Endothelial cell of umbilical vein (primary cell): ENCODE measurements at regions not wholly inside any gene's neighbourhood (a gene's known extent, or its start where the extent isn't known, plus 50 kb on each side); places are given as distances from the start of the nearest gene placed in this dataset.
"Not testable (repeated sequence)": the region's sequence is repeated elsewhere in the genome, so short reads cannot be mapped to it uniquely, and the experiment has no call there.

Experiments used
- CTCF ChIP-seq, 2 donors: IDR thresholded peaks; 1 replicate in 1 of 2; 2 replicates in 1 of 2; pipeline ENCODE4 v1.5.1; 2011; ENCODE audit warnings: low read length in 2 of 2, mild to moderate bottlenecking in 2 of 2, moderate library complexity in 2 of 2, control low read depth in 1 of 2, inconsistent platforms in 1 of 2, low read depth in 1 of 2; ENCODE audit not compliant: insufficient read depth in 1 of 2; ENCODE audit errors: extremely low read depth in 1 of 2
- EZH2 ChIP-seq: IDR thresholded peaks from 2 replicates; pipeline ENCODE4 v1.6.1; 2012; ENCODE audit warnings: borderline replicate concordance, low read depth, mild to moderate bottlenecking, moderate library complexity, low read length, inconsistent platforms; ENCODE audit not compliant: severe bottlenecking
- FOS ChIP-seq: IDR thresholded peaks from 2 replicates; pipeline ENCODE4 v1.6.1; 2011; ENCODE audit warnings: mild to moderate bottlenecking, low read length, moderate library complexity, borderline replicate concordance; ENCODE audit not compliant: insufficient read depth
- MYC ChIP-seq: IDR thresholded peaks from one replicate; pipeline ENCODE4 v1.6.1; 2011; ENCODE audit warnings: mild to moderate bottlenecking, low read depth, low read length
- POLR2A ChIP-seq: IDR thresholded peaks from 2 replicates; pipeline ENCODE4 v1.6.1; 2012; ENCODE audit warnings: low read depth, mild to moderate bottlenecking, control low read depth, low read length
- POLR2AphosphoS5 ChIP-seq: IDR thresholded peaks from 2 replicates; pipeline ENCODE4 v1.6.1; 2012; ENCODE audit warnings: low read depth, mild to moderate bottlenecking, control low read depth, low read length, moderate library complexity; ENCODE audit not compliant: insufficient read depth

GRCh38 chr11:3537254-3537653 is 104.5 kb downstream of the ART5 start:
- TF ChIP-seq CTCF (IDR thresholded peaks at IDR 0.05; ENCODE audit: extremely low read depth in 1 of 2, insufficient read depth in 1 of 2, low read depth in 1 of 2, low read length in 2 of 2); EZH2; POLR2A; POLR2AphosphoS5; MYC; FOS: not testable (repeated sequence)
